GM23338 (cell line): ENCODE measurements at regions not wholly inside any gene's neighbourhood (a gene's known extent, or its start where the extent isn't known, plus 50 kb on each side); places are given as distances from the start of the nearest gene placed in this dataset.

Experiments used
- ATAC-seq: fragments of 200-7000 bp; cut with Tn5 transposase; 3 replicates; pipeline ENCODE4 v1.9.1; 2020
- DNase-seq: peaks from one replicate; pipeline ENCODE4 v3.0.0-alpha.2; 2015; ENCODE audit warnings: low spot score
- H2AFZ ChIP-seq: fragments of 200-600 bp; sonication (generic); 2 replicates; pipeline ENCODE4 v1.8.0; 2016; ENCODE audit warnings: antibody characterized with exemption, mild to moderate bottlenecking, moderate library complexity
- H3F3A ChIP-seq: fragments of 200-600 bp; sonication (generic); replicated peaks from 2 replicates; pipeline ENCODE4 v1.8.0; 2017; ENCODE audit warnings: antibody characterized with exemption, mixed run types, low read depth
- H3K27ac ChIP-seq: fragments of 200-600 bp; sonication (generic); 2 replicates; pipeline ENCODE4 v1.6.1; 2016; ENCODE audit warnings: low read depth
- H3K27me3 ChIP-seq: fragments of 200-600 bp; sonication (generic); 2 replicates; pipeline ENCODE4 v1.8.0; 2016; ENCODE audit warnings: mild to moderate bottlenecking, mixed run types, moderate library complexity; ENCODE audit not compliant: insufficient read depth
- H3K36me3 ChIP-seq: fragments of 200-600 bp; sonication (generic); 2 replicates; pipeline ENCODE4 v1.8.0; 2016; ENCODE audit warnings: mild to moderate bottlenecking; ENCODE audit not compliant: insufficient read depth
- H3K4me1 ChIP-seq: fragments of 200-600 bp; sonication (generic); 2 replicates; pipeline ENCODE4 v1.8.0; 2016; ENCODE audit warnings: mild to moderate bottlenecking, moderate library complexity; ENCODE audit not compliant: insufficient read depth
- H3K4me2 ChIP-seq: fragments of 200-600 bp; sonication (generic); 2 replicates; pipeline ENCODE4 v1.7.1; 2017; ENCODE audit warnings: mixed run types
- H3K4me3 ChIP-seq: fragments of 200-600 bp; sonication (generic); 2 replicates; pipeline ENCODE4 v1.6.1; 2016; ENCODE audit warnings: mixed run types
- H3K79me2 ChIP-seq: fragments of 200-600 bp; sonication (generic); replicated peaks from 2 replicates; pipeline ENCODE4 v1.8.0; 2017; ENCODE audit warnings: mild to moderate bottlenecking; ENCODE audit not compliant: insufficient read depth
- H3K9me2 ChIP-seq: fragments of 200-600 bp; sonication (generic); 2 replicates; pipeline ENCODE4 v1.8.0; 2017; ENCODE audit not compliant: insufficient read depth
- H4K20me1 ChIP-seq: fragments of 200-600 bp; sonication (generic); replicated peaks from 2 replicates; pipeline ENCODE4 v1.8.0; 2017; ENCODE audit warnings: mild to moderate bottlenecking; ENCODE audit not compliant: insufficient read depth
- H3K27ac Mint-ChIP-seq: 2 replicates; pipeline ENCODE4 v1.8.0; 2020; ENCODE audit warnings: inconsistent platforms, mild to moderate bottlenecking, moderate library complexity, mixed read lengths
- H3K27me3 Mint-ChIP-seq: 3 replicates; pipeline ENCODE4 v1.8.0; 2022; ENCODE audit warnings: low read depth, mild to moderate bottlenecking, moderate library complexity, mixed read lengths, inconsistent platforms; ENCODE audit not compliant: insufficient read depth, poor library complexity
- H3K36me3 Mint-ChIP-seq: 3 replicates; pipeline ENCODE4 v1.8.0; 2021; ENCODE audit warnings: low read depth, mild to moderate bottlenecking, inconsistent platforms, moderate library complexity, mixed read lengths
- H3K4me1 Mint-ChIP-seq: 3 replicates; pipeline ENCODE4 v1.8.0; 2020; ENCODE audit warnings: mild to moderate bottlenecking, inconsistent platforms, mixed read lengths
- H3K4me3 Mint-ChIP-seq: 3 replicates; pipeline ENCODE4 v1.8.0; 2021; ENCODE audit warnings: moderate library complexity, mild to moderate bottlenecking, inconsistent platforms, mixed read lengths
- H3K9me3 Mint-ChIP-seq: 3 replicates; pipeline ENCODE4 v1.8.0; 2020; ENCODE audit warnings: moderate library complexity, mild to moderate bottlenecking, inconsistent platforms, mixed read lengths
- CREB1 ChIP-seq: fragments of 250-450 bp; sonication (Bioruptor Pico); IDR thresholded peaks from 2 replicates; pipeline ENCODE4 v1.5.0; 2020; ENCODE audit warnings: low read depth, mild to moderate bottlenecking, moderate library complexity
- ETS1 ChIP-seq: IDR thresholded peaks from 2 replicates; pipeline ENCODE4 v1.6.1; 2016; ENCODE audit warnings: antibody characterized with exemption
- EZH2 ChIP-seq: fragments of 200-600 bp; sonication (generic); IDR thresholded peaks from one replicate; pipeline ENCODE4 v1.8.0; 2017; ENCODE audit warnings: antibody characterized with exemption, mild to moderate bottlenecking, low read depth; ENCODE audit not compliant: unreplicated experiment
- JUNB ChIP-seq: IDR thresholded peaks from one replicate; pipeline ENCODE4 v1.6.1; 2016; ENCODE audit warnings: antibody characterized with exemption; ENCODE audit not compliant: unreplicated experiment
- NANOG ChIP-seq: IDR thresholded peaks from 2 replicates; pipeline ENCODE4 v1.6.1; 2016; ENCODE audit warnings: antibody characterized with exemption, borderline replicate concordance
- STAT1 ChIP-seq: IDR thresholded peaks from one replicate; pipeline ENCODE4 v1.6.1; 2016; ENCODE audit warnings: antibody characterized with exemption; ENCODE audit not compliant: unreplicated experiment
- ZNF114 ChIP-seq: fragments of 250-450 bp; sonication (Bioruptor Pico); IDR thresholded peaks from 2 replicates; pipeline ENCODE4 v1.5.0; 2020; ENCODE audit warnings: mild to moderate bottlenecking, moderate library complexity
- ZNF331 ChIP-seq: fragments of 250-450 bp; sonication (Bioruptor Pico); IDR thresholded peaks from 2 replicates; pipeline ENCODE4 v1.5.0; 2020; ENCODE audit warnings: low read depth, mild to moderate bottlenecking, moderate library complexity
- TF ChIP-seq, protein P1 (sequence below): IDR thresholded peaks from one replicate; pipeline ENCODE4 v1.6.1; 2018; ENCODE audit warnings: antibody characterized with exemption; ENCODE audit not compliant: unreplicated experiment
- TF ChIP-seq, protein P2 (sequence below), 2 experiments: fragments of 200-600 bp in 1 of 2; sonication (generic) in 1 of 2; conservative IDR thresholded peaks; 2 replicates each; pipeline versions ENCODE4 v1.5.1 to v1.6.1; 2016 to 2017; ENCODE audit warnings: antibody characterized with exemption in 2 of 2, low read depth in 2 of 2, mild to moderate bottlenecking in 2 of 2, moderate library complexity in 1 of 2

GRCh38 chr7:17142831-17143541 is 155.5 kb upstream of the AHR start (continued):
- TF ChIP-seq CREB1 (CRISPR knock-in tag) (no peak), ETS1 (no peak), STAT1 (no peak), JUNB (no peak)
- TF ChIP-seq, protein P1, sequence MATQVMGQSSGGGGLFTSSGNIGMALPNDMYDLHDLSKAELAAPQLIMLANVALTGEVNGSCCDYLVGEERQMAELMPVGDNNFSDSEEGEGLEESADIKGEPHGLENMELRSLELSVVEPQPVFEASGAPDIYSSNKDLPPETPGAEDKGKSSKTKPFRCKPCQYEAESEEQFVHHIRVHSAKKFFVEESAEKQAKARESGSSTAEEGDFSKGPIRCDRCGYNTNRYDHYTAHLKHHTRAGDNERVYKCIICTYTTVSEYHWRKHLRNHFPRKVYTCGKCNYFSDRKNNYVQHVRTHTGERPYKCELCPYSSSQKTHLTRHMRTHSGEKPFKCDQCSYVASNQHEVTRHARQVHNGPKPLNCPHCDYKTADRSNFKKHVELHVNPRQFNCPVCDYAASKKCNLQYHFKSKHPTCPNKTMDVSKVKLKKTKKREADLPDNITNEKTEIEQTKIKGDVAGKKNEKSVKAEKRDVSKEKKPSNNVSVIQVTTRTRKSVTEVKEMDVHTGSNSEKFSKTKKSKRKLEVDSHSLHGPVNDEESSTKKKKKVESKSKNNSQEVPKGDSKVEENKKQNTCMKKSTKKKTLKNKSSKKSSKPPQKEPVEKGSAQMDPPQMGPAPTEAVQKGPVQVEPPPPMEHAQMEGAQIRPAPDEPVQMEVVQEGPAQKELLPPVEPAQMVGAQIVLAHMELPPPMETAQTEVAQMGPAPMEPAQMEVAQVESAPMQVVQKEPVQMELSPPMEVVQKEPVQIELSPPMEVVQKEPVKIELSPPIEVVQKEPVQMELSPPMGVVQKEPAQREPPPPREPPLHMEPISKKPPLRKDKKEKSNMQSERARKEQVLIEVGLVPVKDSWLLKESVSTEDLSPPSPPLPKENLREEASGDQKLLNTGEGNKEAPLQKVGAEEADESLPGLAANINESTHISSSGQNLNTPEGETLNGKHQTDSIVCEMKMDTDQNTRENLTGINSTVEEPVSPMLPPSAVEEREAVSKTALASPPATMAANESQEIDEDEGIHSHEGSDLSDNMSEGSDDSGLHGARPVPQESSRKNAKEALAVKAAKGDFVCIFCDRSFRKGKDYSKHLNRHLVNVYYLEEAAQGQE: no peak

- Histone ChIP-seq H2AFZ (no peak overlapping the region), H3K27me3 (no peaks in the 10 kb centered on the region), H3K27ac (no peak overlapping the region), H3K4me1 (no peaks in the 10 kb centered on the region), H3K36me3 (no peaks in the 10 kb centered on the region), H3K9me2 (0 out of 2 replicates have a peak, but pooled peaks cover 5% of the 10 kb centered on the region), H4K20me1 (no peaks in the 10 kb centered on the region), H3K4me3 (no peak overlapping the region), H3K4me2 (no peak overlapping the region), H3F3A (no peaks in the 10 kb centered on the region), H3K79me2 (no peaks in the 10 kb centered on the region)
- Mint-ChIP-seq H3K27me3 (no peaks in the 10 kb centered on the region), H3K4me1 (no peaks in the 10 kb centered on the region), H3K9me3 (no peaks in the 10 kb centered on the region), H3K4me3 (no peak overlapping the region), H3K36me3 (no peaks in the 10 kb centered on the region), H3K27ac (no peak overlapping the region)
- DNase-seq (no peak), ATAC-seq (no peak)
- TF ChIP-seq ZNF331 (CRISPR knock-in tag): no peak
- no peak for TF ChIP-seq EZH2
- TF ChIP-seq JUNB: no peak
- TF ChIP-seq ZNF114: no peak
- TF ChIP-seq ETS1: no peak
- no peak for TF ChIP-seq STAT1
- TF ChIP-seq, protein P2, sequence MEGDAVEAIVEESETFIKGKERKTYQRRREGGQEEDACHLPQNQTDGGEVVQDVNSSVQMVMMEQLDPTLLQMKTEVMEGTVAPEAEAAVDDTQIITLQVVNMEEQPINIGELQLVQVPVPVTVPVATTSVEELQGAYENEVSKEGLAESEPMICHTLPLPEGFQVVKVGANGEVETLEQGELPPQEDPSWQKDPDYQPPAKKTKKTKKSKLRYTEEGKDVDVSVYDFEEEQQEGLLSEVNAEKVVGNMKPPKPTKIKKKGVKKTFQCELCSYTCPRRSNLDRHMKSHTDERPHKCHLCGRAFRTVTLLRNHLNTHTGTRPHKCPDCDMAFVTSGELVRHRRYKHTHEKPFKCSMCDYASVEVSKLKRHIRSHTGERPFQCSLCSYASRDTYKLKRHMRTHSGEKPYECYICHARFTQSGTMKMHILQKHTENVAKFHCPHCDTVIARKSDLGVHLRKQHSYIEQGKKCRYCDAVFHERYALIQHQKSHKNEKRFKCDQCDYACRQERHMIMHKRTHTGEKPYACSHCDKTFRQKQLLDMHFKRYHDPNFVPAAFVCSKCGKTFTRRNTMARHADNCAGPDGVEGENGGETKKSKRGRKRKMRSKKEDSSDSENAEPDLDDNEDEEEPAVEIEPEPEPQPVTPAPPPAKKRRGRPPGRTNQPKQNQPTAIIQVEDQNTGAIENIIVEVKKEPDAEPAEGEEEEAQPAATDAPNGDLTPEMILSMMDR (conservative IDR thresholded peaks at IDR 0.05; ENCODE audit: low read depth in 2 of 2): no peak
- TF ChIP-seq NANOG: no peak
These were observed 154.1 kb upstream of the AHR start for GRCh38 chr7:17144322-17144721.
